GM23338 (cell line): ENCODE measurements at regions not wholly inside any gene's neighbourhood (a gene's known extent, or its start where the extent isn't known, plus 50 kb on each side); places are given as distances from the start of the nearest gene placed in this dataset.
A peak's percentile ranks its signal among the peaks of the same experiment; 100 is the strongest.

ENCODE experiments used
- ATAC-seq: fragments of 200-7000 bp; cut with Tn5 transposase; 3 replicates; pipeline ENCODE4 v1.9.1; 2020
- DNase-seq: peaks from one replicate; pipeline ENCODE4 v3.0.0-alpha.2; 2015; ENCODE audit warnings: low spot score
- H2AFZ ChIP-seq: fragments of 200-600 bp; sonication (generic); 2 replicates; pipeline ENCODE4 v1.8.0; 2016; ENCODE audit warnings: antibody characterized with exemption, mild to moderate bottlenecking, moderate library complexity
- H3F3A ChIP-seq: fragments of 200-600 bp; sonication (generic); replicated peaks from 2 replicates; pipeline ENCODE4 v1.8.0; 2017; ENCODE audit warnings: antibody characterized with exemption, mixed run types, low read depth
- H3K27ac ChIP-seq: fragments of 200-600 bp; sonication (generic); 2 replicates; pipeline ENCODE4 v1.6.1; 2016; ENCODE audit warnings: low read depth
- H3K27me3 ChIP-seq: fragments of 200-600 bp; sonication (generic); 2 replicates; pipeline ENCODE4 v1.8.0; 2016; ENCODE audit warnings: mild to moderate bottlenecking, mixed run types, moderate library complexity; ENCODE audit not compliant: insufficient read depth
- H3K36me3 ChIP-seq: fragments of 200-600 bp; sonication (generic); 2 replicates; pipeline ENCODE4 v1.8.0; 2016; ENCODE audit warnings: mild to moderate bottlenecking; ENCODE audit not compliant: insufficient read depth
- H3K4me1 ChIP-seq: fragments of 200-600 bp; sonication (generic); 2 replicates; pipeline ENCODE4 v1.8.0; 2016; ENCODE audit warnings: mild to moderate bottlenecking, moderate library complexity; ENCODE audit not compliant: insufficient read depth
- H3K4me2 ChIP-seq: fragments of 200-600 bp; sonication (generic); 2 replicates; pipeline ENCODE4 v1.7.1; 2017; ENCODE audit warnings: mixed run types
- H3K4me3 ChIP-seq: fragments of 200-600 bp; sonication (generic); 2 replicates; pipeline ENCODE4 v1.6.1; 2016; ENCODE audit warnings: mixed run types
- H3K79me2 ChIP-seq: fragments of 200-600 bp; sonication (generic); replicated peaks from 2 replicates; pipeline ENCODE4 v1.8.0; 2017; ENCODE audit warnings: mild to moderate bottlenecking; ENCODE audit not compliant: insufficient read depth
- H3K9me2 ChIP-seq: fragments of 200-600 bp; sonication (generic); 2 replicates; pipeline ENCODE4 v1.8.0; 2017; ENCODE audit not compliant: insufficient read depth
- H4K20me1 ChIP-seq: fragments of 200-600 bp; sonication (generic); replicated peaks from 2 replicates; pipeline ENCODE4 v1.8.0; 2017; ENCODE audit warnings: mild to moderate bottlenecking; ENCODE audit not compliant: insufficient read depth
- H3K27ac Mint-ChIP-seq: 2 replicates; pipeline ENCODE4 v1.8.0; 2020; ENCODE audit warnings: inconsistent platforms, mild to moderate bottlenecking, moderate library complexity, mixed read lengths
- H3K27me3 Mint-ChIP-seq: 3 replicates; pipeline ENCODE4 v1.8.0; 2022; ENCODE audit warnings: low read depth, mild to moderate bottlenecking, moderate library complexity, mixed read lengths, inconsistent platforms; ENCODE audit not compliant: insufficient read depth, poor library complexity
- H3K36me3 Mint-ChIP-seq: 3 replicates; pipeline ENCODE4 v1.8.0; 2021; ENCODE audit warnings: low read depth, mild to moderate bottlenecking, inconsistent platforms, moderate library complexity, mixed read lengths
- H3K4me1 Mint-ChIP-seq: 3 replicates; pipeline ENCODE4 v1.8.0; 2020; ENCODE audit warnings: mild to moderate bottlenecking, inconsistent platforms, mixed read lengths
- H3K4me3 Mint-ChIP-seq: 3 replicates; pipeline ENCODE4 v1.8.0; 2021; ENCODE audit warnings: moderate library complexity, mild to moderate bottlenecking, inconsistent platforms, mixed read lengths
- H3K9me3 Mint-ChIP-seq: 3 replicates; pipeline ENCODE4 v1.8.0; 2020; ENCODE audit warnings: moderate library complexity, mild to moderate bottlenecking, inconsistent platforms, mixed read lengths
- CREB1 ChIP-seq: fragments of 250-450 bp; sonication (Bioruptor Pico); IDR thresholded peaks from 2 replicates; pipeline ENCODE4 v1.5.0; 2020; ENCODE audit warnings: low read depth, mild to moderate bottlenecking, moderate library complexity
- EZH2 ChIP-seq: fragments of 200-600 bp; sonication (generic); IDR thresholded peaks from one replicate; pipeline ENCODE4 v1.8.0; 2017; ENCODE audit warnings: antibody characterized with exemption, mild to moderate bottlenecking, low read depth; ENCODE audit not compliant: unreplicated experiment
- EZH2phosphoT487 ChIP-seq: fragments of 200-600 bp; sonication (generic); IDR thresholded peaks from one replicate; pipeline ENCODE4 v1.8.1; 2018; ENCODE audit warnings: antibody characterized with exemption; ENCODE audit not compliant: unreplicated experiment
- JUNB ChIP-seq: IDR thresholded peaks from one replicate; pipeline ENCODE4 v1.6.1; 2016; ENCODE audit warnings: antibody characterized with exemption; ENCODE audit not compliant: unreplicated experiment
- NANOG ChIP-seq: IDR thresholded peaks from 2 replicates; pipeline ENCODE4 v1.6.1; 2016; ENCODE audit warnings: antibody characterized with exemption, borderline replicate concordance
- POLR2AphosphoS5 ChIP-seq: IDR thresholded peaks from 2 replicates; pipeline ENCODE4 v1.6.1; 2016; ENCODE audit warnings: antibody characterized with exemption, low read depth
- STAT1 ChIP-seq: IDR thresholded peaks from one replicate; pipeline ENCODE4 v1.6.1; 2016; ENCODE audit warnings: antibody characterized with exemption; ENCODE audit not compliant: unreplicated experiment
- ZNF114 ChIP-seq: fragments of 250-450 bp; sonication (Bioruptor Pico); IDR thresholded peaks from 2 replicates; pipeline ENCODE4 v1.5.0; 2020; ENCODE audit warnings: mild to moderate bottlenecking, moderate library complexity
- ZNF331 ChIP-seq: fragments of 250-450 bp; sonication (Bioruptor Pico); IDR thresholded peaks from 2 replicates; pipeline ENCODE4 v1.5.0; 2020; ENCODE audit warnings: low read depth, mild to moderate bottlenecking, moderate library complexity
- TF ChIP-seq, protein P1 (sequence below): fragments of 250-450 bp; sonication (Bioruptor Pico); IDR thresholded peaks from 2 replicates; pipeline ENCODE4 v1.5.0; 2020; ENCODE audit warnings: mild to moderate bottlenecking, moderate library complexity
- TF ChIP-seq, protein P2 (sequence below): IDR thresholded peaks from 2 replicates; pipeline ENCODE4 v1.6.1; 2016; ENCODE audit warnings: antibody characterized with exemption
- TF ChIP-seq, protein P3 (sequence below), 2 experiments: fragments of 200-600 bp in 1 of 2; sonication (generic) in 1 of 2; conservative IDR thresholded peaks; 2 replicates each; pipeline versions ENCODE4 v1.5.1 to v1.6.1; 2016 to 2017; ENCODE audit warnings: antibody characterized with exemption in 2 of 2, low read depth in 2 of 2, mild to moderate bottlenecking in 2 of 2, moderate library complexity in 1 of 2
- TF ChIP-seq, protein P4 (sequence below): IDR thresholded peaks from one replicate; pipeline ENCODE4 v1.6.1; 2018; ENCODE audit warnings: antibody characterized with exemption; ENCODE audit not compliant: unreplicated experiment

DNA sequence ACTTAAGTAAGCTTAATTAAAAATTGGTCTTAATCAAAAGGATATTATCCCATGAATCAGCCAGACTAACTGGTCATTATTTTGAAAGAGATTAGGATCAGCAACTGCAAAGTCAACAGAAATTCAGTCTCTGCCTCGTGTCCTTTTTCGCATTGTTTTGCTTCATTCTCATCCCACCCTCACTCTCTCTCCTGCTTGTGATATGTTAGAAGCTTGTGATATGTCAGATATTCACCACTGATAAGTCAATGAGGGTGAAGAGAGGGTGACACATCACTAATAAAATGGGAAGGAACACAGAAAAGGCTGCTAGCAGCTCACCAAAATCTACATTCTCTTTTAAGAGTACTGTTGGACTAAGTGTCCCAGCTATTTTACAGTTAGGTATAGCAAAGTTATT is 146.1 kb downstream of the SUCNR1 start:
- Mint-ChIP-seq H3K4me3 (no peak overlapping the region), H3K36me3 (peaks cover 4% of the 10 kb centered on the region; the same call in 1 of the 3 replicates), H3K9me3 (no peaks in the 10 kb centered on the region; the same call in 1 of the 3 replicates), H3K27me3 (no peaks in the 10 kb centered on the region), H3K4me1 (peaks cover 7% of the 10 kb centered on the region; the same call in 2 of the 3 replicates), H3K27ac (no peak overlapping the region)
- no peaks in the 10 kb centered on the region; the same call in 1 of the 2 replicates for H3K9me2 ChIP-seq
- H3K4me2 ChIP-seq = no peak overlapping the region
- no peak for TF ChIP-seq ZNF114
- no peak for TF ChIP-seq CREB1 (CRISPR knock-in tag)
- TF ChIP-seq EZH2phosphoT487 = no peak
- TF ChIP-seq, protein P1, sequence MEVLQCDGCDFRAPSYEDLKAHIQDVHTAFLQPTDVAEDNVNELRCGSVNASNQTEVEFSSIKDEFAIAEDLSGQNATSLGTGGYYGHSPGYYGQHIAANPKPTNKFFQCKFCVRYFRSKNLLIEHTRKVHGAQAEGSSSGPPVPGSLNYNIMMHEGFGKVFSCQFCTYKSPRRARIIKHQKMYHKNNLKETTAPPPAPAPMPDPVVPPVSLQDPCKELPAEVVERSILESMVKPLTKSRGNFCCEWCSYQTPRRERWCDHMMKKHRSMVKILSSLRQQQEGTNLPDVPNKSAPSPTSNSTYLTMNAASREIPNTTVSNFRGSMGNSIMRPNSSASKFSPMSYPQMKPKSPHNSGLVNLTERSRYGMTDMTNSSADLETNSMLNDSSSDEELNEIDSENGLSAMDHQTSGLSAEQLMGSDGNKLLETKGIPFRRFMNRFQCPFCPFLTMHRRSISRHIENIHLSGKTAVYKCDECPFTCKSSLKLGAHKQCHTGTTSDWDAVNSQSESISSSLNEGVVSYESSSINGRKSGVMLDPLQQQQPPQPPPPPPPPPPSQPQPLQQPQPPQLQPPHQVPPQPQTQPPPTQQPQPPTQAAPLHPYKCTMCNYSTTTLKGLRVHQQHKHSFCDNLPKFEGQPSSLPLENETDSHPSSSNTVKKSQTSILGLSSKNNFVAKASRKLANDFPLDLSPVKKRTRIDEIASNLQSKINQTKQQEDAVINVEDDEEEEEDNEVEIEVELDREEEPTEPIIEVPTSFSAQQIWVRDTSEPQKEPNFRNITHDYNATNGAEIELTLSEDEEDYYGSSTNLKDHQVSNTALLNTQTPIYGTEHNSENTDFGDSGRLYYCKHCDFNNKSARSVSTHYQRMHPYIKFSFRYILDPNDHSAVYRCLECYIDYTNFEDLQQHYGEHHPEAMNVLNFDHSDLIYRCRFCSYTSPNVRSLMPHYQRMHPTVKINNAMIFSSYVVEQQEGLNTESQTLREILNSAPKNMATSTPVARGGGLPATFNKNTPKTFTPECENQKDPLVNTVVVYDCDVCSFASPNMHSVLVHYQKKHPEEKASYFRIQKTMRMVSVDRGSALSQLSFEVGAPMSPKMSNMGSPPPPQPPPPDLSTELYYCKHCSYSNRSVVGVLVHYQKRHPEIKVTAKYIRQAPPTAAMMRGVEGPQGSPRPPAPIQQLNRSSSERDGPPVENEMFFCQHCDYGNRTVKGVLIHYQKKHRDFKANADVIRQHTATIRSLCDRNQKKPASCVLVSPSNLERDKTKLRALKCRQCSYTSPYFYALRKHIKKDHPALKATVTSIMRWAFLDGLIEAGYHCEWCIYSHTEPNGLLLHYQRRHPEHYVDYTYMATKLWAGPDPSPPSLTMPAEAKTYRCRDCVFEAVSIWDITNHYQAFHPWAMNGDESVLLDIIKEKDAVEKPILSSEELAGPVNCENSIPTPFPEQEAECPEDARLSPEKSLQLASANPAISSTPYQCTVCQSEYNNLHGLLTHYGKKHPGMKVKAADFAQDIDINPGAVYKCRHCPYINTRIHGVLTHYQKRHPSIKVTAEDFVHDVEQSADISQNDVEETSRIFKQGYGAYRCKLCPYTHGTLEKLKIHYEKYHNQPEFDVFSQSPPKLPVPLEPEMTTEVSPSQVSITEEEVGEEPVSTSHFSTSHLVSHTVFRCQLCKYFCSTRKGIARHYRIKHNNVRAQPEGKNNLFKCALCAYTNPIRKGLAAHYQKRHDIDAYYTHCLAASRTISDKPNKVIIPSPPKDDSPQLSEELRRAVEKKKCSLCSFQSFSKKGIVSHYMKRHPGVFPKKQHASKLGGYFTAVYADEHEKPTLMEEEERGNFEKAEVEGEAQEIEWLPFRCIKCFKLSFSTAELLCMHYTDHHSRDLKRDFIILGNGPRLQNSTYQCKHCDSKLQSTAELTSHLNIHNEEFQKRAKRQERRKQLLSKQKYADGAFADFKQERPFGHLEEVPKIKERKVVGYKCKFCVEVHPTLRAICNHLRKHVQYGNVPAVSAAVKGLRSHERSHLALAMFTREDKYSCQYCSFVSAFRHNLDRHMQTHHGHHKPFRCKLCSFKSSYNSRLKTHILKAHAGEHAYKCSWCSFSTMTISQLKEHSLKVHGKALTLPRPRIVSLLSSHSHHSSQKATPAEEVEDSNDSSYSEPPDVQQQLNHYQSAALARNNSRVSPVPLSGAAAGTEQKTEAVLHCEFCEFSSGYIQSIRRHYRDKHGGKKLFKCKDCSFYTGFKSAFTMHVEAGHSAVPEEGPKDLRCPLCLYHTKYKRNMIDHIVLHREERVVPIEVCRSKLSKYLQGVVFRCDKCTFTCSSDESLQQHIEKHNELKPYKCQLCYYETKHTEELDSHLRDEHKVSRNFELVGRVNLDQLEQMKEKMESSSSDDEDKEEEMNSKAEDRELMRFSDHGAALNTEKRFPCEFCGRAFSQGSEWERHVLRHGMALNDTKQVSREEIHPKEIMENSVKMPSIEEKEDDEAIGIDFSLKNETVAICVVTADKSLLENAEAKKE = no peak
- no peak for TF ChIP-seq NANOG
- TF ChIP-seq EZH2 = no peak
- TF ChIP-seq ZNF331 (CRISPR knock-in tag) = no peak
- TF ChIP-seq JUNB = no peak
- TF ChIP-seq, protein P2, sequence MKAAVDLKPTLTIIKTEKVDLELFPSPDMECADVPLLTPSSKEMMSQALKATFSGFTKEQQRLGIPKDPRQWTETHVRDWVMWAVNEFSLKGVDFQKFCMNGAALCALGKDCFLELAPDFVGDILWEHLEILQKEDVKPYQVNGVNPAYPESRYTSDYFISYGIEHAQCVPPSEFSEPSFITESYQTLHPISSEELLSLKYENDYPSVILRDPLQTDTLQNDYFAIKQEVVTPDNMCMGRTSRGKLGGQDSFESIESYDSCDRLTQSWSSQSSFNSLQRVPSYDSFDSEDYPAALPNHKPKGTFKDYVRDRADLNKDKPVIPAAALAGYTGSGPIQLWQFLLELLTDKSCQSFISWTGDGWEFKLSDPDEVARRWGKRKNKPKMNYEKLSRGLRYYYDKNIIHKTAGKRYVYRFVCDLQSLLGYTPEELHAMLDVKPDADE = no peak
- TF ChIP-seq, protein P3, sequence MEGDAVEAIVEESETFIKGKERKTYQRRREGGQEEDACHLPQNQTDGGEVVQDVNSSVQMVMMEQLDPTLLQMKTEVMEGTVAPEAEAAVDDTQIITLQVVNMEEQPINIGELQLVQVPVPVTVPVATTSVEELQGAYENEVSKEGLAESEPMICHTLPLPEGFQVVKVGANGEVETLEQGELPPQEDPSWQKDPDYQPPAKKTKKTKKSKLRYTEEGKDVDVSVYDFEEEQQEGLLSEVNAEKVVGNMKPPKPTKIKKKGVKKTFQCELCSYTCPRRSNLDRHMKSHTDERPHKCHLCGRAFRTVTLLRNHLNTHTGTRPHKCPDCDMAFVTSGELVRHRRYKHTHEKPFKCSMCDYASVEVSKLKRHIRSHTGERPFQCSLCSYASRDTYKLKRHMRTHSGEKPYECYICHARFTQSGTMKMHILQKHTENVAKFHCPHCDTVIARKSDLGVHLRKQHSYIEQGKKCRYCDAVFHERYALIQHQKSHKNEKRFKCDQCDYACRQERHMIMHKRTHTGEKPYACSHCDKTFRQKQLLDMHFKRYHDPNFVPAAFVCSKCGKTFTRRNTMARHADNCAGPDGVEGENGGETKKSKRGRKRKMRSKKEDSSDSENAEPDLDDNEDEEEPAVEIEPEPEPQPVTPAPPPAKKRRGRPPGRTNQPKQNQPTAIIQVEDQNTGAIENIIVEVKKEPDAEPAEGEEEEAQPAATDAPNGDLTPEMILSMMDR (conservative IDR thresholded peaks at IDR 0.05; ENCODE audit: low read depth in 2 of 2) = no peak
- TF ChIP-seq STAT1 = no peak
- TF ChIP-seq, protein P4, sequence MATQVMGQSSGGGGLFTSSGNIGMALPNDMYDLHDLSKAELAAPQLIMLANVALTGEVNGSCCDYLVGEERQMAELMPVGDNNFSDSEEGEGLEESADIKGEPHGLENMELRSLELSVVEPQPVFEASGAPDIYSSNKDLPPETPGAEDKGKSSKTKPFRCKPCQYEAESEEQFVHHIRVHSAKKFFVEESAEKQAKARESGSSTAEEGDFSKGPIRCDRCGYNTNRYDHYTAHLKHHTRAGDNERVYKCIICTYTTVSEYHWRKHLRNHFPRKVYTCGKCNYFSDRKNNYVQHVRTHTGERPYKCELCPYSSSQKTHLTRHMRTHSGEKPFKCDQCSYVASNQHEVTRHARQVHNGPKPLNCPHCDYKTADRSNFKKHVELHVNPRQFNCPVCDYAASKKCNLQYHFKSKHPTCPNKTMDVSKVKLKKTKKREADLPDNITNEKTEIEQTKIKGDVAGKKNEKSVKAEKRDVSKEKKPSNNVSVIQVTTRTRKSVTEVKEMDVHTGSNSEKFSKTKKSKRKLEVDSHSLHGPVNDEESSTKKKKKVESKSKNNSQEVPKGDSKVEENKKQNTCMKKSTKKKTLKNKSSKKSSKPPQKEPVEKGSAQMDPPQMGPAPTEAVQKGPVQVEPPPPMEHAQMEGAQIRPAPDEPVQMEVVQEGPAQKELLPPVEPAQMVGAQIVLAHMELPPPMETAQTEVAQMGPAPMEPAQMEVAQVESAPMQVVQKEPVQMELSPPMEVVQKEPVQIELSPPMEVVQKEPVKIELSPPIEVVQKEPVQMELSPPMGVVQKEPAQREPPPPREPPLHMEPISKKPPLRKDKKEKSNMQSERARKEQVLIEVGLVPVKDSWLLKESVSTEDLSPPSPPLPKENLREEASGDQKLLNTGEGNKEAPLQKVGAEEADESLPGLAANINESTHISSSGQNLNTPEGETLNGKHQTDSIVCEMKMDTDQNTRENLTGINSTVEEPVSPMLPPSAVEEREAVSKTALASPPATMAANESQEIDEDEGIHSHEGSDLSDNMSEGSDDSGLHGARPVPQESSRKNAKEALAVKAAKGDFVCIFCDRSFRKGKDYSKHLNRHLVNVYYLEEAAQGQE = no peak
- TF ChIP-seq POLR2AphosphoS5 = no peak
- no peaks in the 10 kb centered on the region for H3K4me1 ChIP-seq
- H3K27me3 ChIP-seq = no peaks in the 10 kb centered on the region
- no peaks in the 10 kb centered on the region for H3F3A ChIP-seq
- H3K79me2 ChIP-seq = no peaks in the 10 kb centered on the region
- ATAC-seq (no peak), DNase-seq (no peak)
- 0 out of 2 replicates have a peak overlapping the region, but pooled peaks have one; percentile 4 for H2AFZ ChIP-seq
- no peak overlapping the region for H3K4me3 ChIP-seq
- no peaks in the 10 kb centered on the region for H3K36me3 ChIP-seq
- no peaks in the 10 kb centered on the region for H4K20me1 ChIP-seq
- H3K27ac ChIP-seq = no peak overlapping the region
